Coronary artery (tissue), 2 donors: ENCODE measurements at regions not wholly inside any gene's neighbourhood (a gene's known extent, or its start where the extent isn't known, plus 50 kb on each side); places are given as distances from the start of the nearest gene placed in this dataset.

ENCODE experiments used
- DNase-seq: peaks from one replicate; pipeline ENCODE4 v3.0.0-alpha.2; 2017; ENCODE audit warnings: low spot score
- H3K27ac ChIP-seq, 2 donors: fragments of 200-600 bp; sonication (generic); one replicate each; pipeline ENCODE4 v1.5.1; 2016 to 2019
- H3K4me3 ChIP-seq: fragments of 200-600 bp; sonication (generic); 2 replicates; pipeline ENCODE4 v1.5.1; 2016; ENCODE audit warnings: mild to moderate bottlenecking, moderate library complexity
- TF ChIP-seq, protein P1 (sequence below): fragments of 200-600 bp; sonication (generic); IDR thresholded peaks from one replicate; pipeline ENCODE4 v1.5.1; 2019; ENCODE audit warnings: antibody characterized with exemption

DNA sequence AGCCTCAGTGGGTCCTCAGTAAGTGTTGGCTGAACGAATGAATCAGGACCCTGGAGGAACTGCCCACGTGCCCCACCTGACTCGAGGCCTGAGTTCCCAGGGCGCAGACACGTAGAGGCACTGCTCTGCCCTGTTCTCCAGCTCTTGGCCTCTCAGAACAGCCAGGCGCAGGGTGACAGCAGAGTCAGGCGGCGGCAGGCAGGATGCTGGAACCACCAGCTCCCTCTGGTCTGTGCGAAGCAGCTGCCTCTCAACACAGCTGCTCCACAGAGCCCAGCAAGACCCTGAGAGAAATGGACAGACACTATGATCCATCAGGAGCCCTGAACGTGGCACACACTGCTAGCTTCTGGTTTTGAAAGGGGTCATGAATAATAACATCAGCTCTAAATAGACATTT, 53.1 kb upstream of the BCO1 start:
- H3K27ac ChIP-seq = no peak overlapping the region
- TF ChIP-seq, protein P1, sequence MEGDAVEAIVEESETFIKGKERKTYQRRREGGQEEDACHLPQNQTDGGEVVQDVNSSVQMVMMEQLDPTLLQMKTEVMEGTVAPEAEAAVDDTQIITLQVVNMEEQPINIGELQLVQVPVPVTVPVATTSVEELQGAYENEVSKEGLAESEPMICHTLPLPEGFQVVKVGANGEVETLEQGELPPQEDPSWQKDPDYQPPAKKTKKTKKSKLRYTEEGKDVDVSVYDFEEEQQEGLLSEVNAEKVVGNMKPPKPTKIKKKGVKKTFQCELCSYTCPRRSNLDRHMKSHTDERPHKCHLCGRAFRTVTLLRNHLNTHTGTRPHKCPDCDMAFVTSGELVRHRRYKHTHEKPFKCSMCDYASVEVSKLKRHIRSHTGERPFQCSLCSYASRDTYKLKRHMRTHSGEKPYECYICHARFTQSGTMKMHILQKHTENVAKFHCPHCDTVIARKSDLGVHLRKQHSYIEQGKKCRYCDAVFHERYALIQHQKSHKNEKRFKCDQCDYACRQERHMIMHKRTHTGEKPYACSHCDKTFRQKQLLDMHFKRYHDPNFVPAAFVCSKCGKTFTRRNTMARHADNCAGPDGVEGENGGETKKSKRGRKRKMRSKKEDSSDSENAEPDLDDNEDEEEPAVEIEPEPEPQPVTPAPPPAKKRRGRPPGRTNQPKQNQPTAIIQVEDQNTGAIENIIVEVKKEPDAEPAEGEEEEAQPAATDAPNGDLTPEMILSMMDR = no peak
- no peak overlapping the region for H3K4me3 ChIP-seq
- DNase-seq = no peak

DNA sequence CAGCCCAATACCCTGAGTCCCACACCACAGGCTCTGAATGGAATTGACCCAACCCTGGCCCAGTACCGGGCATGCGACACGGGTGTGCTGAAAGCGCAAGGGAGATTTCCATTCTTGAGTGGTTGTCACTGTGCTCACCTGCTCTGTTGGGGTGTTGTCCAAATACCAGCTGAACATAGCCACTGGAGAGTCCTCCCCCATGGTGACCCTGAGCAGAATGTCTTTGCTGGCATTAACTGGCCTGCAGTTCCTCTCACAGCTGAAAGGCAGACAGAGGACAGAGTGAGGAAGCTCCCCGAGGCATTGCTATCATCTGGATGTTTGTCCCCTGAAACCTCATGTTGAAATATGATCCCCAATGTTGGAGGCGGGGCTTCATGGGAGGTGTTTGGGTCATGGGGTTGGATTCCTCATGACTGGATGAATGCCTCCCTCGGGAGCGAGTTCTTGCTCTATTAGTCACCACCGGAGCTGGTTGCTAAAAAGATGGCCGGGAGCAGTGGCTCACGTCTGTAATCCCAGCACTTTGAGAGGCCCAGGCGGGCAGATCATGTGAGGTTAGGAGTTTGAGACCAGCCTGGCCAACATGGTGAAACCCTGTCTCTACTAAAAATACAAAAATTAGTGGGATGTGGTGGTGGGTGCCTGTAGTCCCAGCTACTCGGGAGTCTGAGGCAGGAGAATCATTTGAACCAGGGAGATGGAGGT, 57.3 kb upstream of the BCO1 start:
- DNase-seq = peak; percentile 83
- H3K27ac ChIP-seq = peak overlapping the region; percentile 72 to 85
- H3K4me3 ChIP-seq = peak overlapping the region; percentile 21
- TF ChIP-seq, protein P1 = no peak

DNA sequence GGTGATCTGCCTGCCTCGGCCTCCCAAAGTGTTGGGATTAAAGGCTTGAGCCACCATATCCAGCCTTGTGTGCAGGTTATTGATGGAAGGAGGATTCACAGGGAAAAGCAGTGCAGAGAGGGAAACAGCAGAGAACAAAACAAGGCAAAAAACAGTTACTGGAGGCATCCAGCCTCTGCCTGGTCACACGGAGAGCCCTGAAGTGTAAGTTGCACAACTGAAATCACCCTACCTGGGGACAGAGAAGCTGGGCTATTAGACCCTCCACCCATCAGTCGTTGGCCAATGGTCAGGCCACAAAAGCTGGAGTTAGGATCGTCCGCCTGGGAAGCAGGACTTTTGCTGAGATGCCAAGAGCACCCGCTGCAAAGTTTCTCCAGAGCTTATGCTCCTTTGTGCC, 57.9 kb upstream of the BCO1 start:
- peak overlapping the region; percentile 72 to 85 for H3K27ac ChIP-seq

DNA sequence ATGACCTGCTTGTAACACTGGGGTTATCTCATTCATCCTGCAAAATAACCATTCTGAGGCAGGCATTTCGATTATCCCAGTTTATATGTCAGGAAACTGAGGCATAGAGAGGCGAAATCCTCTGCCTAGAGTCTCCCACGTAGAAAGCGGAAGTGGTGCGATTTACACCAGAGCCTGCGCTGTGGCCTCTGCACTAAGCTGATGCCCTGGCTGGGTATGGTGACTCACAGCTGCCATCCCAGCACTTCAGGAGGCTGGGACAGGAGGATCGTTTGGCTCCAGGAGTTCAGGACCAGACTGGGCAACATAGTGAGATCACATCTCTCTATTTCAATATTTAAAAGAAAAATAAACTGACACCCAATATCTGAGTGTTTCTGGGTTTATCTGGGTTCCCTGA, 59.3 kb upstream of the BCO1 start:
- no peak overlapping the region for H3K27ac ChIP-seq
- TF ChIP-seq, protein P1 = no peak
- DNase-seq = no peak
- H3K4me3 ChIP-seq = no peak overlapping the region

More for the DNA sequence above, 57.9 kb upstream of the BCO1 start:
- TF ChIP-seq, protein P1 = no peak
- H3K4me3 ChIP-seq = no peak overlapping the region
- no peak for DNase-seq

DNA sequence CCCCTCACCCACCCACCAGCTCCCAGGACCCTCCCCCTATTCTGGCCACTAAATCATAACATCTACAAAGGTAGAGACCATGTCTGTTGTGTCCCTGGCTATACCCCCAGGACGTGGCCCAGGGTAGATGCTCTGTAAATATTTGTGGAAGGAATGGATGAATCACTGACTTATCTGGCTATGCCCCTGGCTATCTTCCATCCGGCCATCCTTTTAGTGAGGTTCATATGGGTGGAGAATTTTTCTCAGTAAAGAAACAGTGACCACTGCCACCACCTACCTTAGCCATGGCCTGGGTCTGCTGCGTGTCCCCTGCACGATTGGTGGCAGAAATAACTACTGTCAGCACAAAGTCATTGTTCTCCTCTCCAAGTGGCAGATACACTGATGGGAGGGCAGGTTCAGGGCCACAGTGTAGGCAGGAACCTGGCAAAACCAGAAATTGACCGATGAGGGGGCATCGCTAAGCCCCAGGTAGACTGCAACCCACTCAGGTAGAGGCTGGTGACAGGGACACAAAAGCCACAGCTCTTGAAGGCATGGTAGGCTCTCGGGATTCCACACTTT, 63.1 kb upstream of the BCO1 start:
- H3K27ac ChIP-seq = no peak overlapping the region
- DNase-seq = no peak

DNA sequence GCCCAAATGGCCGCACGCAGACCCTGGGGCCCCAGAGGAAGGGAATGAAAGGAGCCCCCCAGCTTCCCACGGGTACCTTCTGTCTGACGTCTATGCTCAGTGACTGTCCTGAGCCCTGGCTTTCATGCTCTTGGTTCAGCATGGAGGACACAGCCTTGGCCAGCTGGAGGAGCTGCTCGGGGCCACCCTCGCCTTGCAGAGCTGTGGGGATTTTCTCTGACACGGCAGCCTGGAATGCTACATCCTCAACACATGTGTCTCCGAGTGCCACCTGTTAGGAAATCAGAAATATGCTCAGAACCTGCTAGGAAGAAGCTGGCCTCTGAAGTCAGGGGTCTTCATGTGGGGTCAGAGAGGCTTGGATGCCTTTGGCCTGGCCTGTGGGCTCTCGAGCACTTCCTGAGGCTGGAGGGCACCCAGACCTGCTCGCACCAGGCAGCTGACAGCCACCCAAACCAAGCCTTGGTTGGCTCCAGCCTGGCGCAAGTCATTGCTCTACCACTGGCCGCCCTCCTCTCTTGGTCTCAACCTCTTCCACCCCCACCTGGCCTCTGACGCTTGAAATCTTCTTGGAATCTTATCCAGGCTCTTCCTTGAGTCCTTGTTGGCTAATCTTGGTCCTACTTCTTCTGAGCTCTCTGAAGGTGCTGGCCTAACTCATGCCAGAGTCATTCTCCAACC, 63.7 kb upstream of the BCO1 start:
- no peak overlapping the region for H3K27ac ChIP-seq
- H3K4me3 ChIP-seq = no peak overlapping the region
- TF ChIP-seq, protein P1 = no peak
- DNase-seq = no peak

More for the DNA sequence above, 63.1 kb upstream of the BCO1 start:
- H3K4me3 ChIP-seq = no peak overlapping the region
- TF ChIP-seq, protein P1 = no peak
